K562 (cell line): ENCODE measurements at regions not wholly inside any gene's neighbourhood (a gene's known extent, or its start where the extent isn't known, plus 50 kb on each side); places are given as distances from the start of the nearest gene placed in this dataset.

Experiments used
- ATAC-seq: fragments of 200-7000 bp; cut with Tn5 transposase; 3 replicates; pipeline ENCODE4 v1.9.1; 2020; ENCODE audit warnings: moderate library complexity
- BruUV-seq: library from RNA; stranded (reverse); fragments of 400-500 nt; replicated peaks from 2 replicates; lab custom pipeline; 2021; lab: Mats Ljungman, UMichigan
- CTCF ChIA-PET: fragments of 300-600 bp; formaldehyde crosslinking; extraction: SDS; loops from one replicate; lab custom pipeline; 2021; ENCODE audit warnings: low intra/inter-chr PET ratio; lab: Yijun Ruan, JAX
- POLR2A ChIA-PET: fragments of 300-600, 350-650 bp; sonication (Branson Sonifier 250); formaldehyde crosslinking; extraction: SDS; loops from one replicate; lab custom pipeline; 2021; ENCODE audit warnings: antibody characterized with exemption, inconsistent platforms; lab: Yijun Ruan, JAX
- DNase-seq, 4 experiments: peaks; one replicate each; pipeline versions ENCODE4 v3.0.0 to v3.0.0-alpha.2; 2011 to 2018; ENCODE audit warnings: low spot score in 3 of 4, mixed read lengths in 3 of 4; ENCODE audit errors: extremely low read depth in 1 of 4
- FAIRE-seq: peaks from 2 replicates; lab custom pipeline; 2011; peaks lifted over from hg19 to GRCh38; lab: Jason Lieb, UNC
- H2AFZ ChIP-seq: 2 replicates; pipeline ENCODE4 v1.6.0; 2011; ENCODE audit warnings: low read depth, low read length, control low read depth, inconsistent platforms
- H3K27ac ChIP-seq: fragments of 200-600 bp; 3 replicates; pipeline ENCODE4 v1.8.0; 2011; ENCODE audit warnings: low read depth, mild to moderate bottlenecking, control low read depth, inconsistent platforms, low read length, moderate library complexity, mixed read lengths; ENCODE audit errors: extremely low read depth
- H3K27me3 ChIP-seq, 2 experiments: fragments of 300-600 bp in 1 of 2; 2 replicates in 1 of 2; 3 replicates in 1 of 2; pipeline versions ENCODE4 v1.6.0 to v1.8.0; 2011; ENCODE audit warnings: inconsistent platforms in 2 of 2, low read length in 2 of 2, mild to moderate bottlenecking in 1 of 2, mixed read lengths in 1 of 2, moderate library complexity in 1 of 2; ENCODE audit not compliant: control insufficient read depth in 2 of 2, insufficient read depth in 2 of 2
- H3K36me3 ChIP-seq: fragments of 300-600 bp; 3 replicates; pipeline ENCODE4 v1.8.0; 2011; ENCODE audit warnings: mild to moderate bottlenecking, low read length, inconsistent platforms; ENCODE audit not compliant: control insufficient read depth, insufficient read depth
- H3K4me1 ChIP-seq, 2 experiments: fragments of 200-600 bp in 1 of 2; replicated peaks in 1 of 2; 2 replicates in 1 of 2; 3 replicates in 1 of 2; pipeline versions ENCODE4 v1.5.1 to v1.8.0; 2011; ENCODE audit warnings: inconsistent platforms in 2 of 2, low read length in 2 of 2, mild to moderate bottlenecking in 1 of 2, mixed read lengths in 1 of 2, moderate library complexity in 1 of 2; ENCODE audit not compliant: control insufficient read depth in 2 of 2, insufficient read depth in 2 of 2
- H3K4me2 ChIP-seq: 2 replicates; pipeline ENCODE4 v1.6.1; 2011; ENCODE audit warnings: low read length, control low read depth, inconsistent platforms, mixed read lengths; ENCODE audit not compliant: insufficient read depth
- H3K4me3 ChIP-seq: fragments of 200-600 bp; sonication (generic), shearing (Covaris generic); 2 replicates; pipeline ENCODE4 v1.5.1; 2016; ENCODE audit warnings: control low read depth, inconsistent platforms
- H3K79me2 ChIP-seq: fragments of 200-600 bp; 3 replicates; pipeline ENCODE4 v1.8.0; 2011; ENCODE audit warnings: low read length, inconsistent platforms; ENCODE audit not compliant: control insufficient read depth, insufficient read depth
- H3K9ac ChIP-seq, 2 experiments: 2 replicates each; pipeline versions ENCODE4 v1.6.0 to v1.6.1; 2011; ENCODE audit warnings: low read depth in 2 of 2, low read length in 2 of 2, control low read depth in 1 of 2, inconsistent platforms in 1 of 2, mild to moderate bottlenecking in 1 of 2, mixed read lengths in 1 of 2; ENCODE audit not compliant: insufficient read depth in 1 of 2
- H3K9me1 ChIP-seq: one replicate; pipeline ENCODE4 v1.6.0; 2011; ENCODE audit warnings: inconsistent platforms, mild to moderate bottlenecking, low read length, moderate library complexity; ENCODE audit not compliant: control insufficient read depth, insufficient read depth
- H3K9me3 ChIP-seq: replicated peaks from 2 replicates; pipeline ENCODE4 v1.5.1; 2011; ENCODE audit warnings: low read depth, low read length, inconsistent platforms; ENCODE audit not compliant: control insufficient read depth, insufficient read depth
- H4K20me1 ChIP-seq: replicated peaks from 2 replicates; pipeline ENCODE4 v1.6.1; 2011; ENCODE audit warnings: low read length, inconsistent platforms, mixed read lengths; ENCODE audit not compliant: control insufficient read depth, insufficient read depth
- CREB1 ChIP-seq, 2 experiments: sonication (generic) in 1 of 2; formaldehyde crosslinking in 1 of 2; IDR thresholded peaks; 2 replicates each; pipeline versions ENCODE4 v1.6.1 to v1.8.0; 2012 to 2022; ENCODE audit warnings: inconsistent platforms in 1 of 2, mild to moderate bottlenecking in 1 of 2, missing genetic modification reagents in 1 of 2, moderate library complexity in 1 of 2
- FOXM1 ChIP-seq, 2 experiments: fragments of 450-650 bp in 1 of 2; sonication (generic) in 1 of 2; formaldehyde crosslinking in 1 of 2; IDR thresholded peaks; 2 replicates each; pipeline versions ENCODE4 v1.6.1 to v1.9.0; 2017 to 2022; ENCODE audit warnings: low read depth in 2 of 2, mild to moderate bottlenecking in 2 of 2, missing genetic modification reagents in 1 of 2, moderate library complexity in 1 of 2
- IRF2 ChIP-seq: sonication (generic); formaldehyde crosslinking; IDR thresholded peaks from 2 replicates; pipeline ENCODE4 v1.8.1; 2022; ENCODE audit warnings: mild to moderate bottlenecking, missing genetic modification reagents
- ZBTB8A ChIP-seq: fragments of 450-650 bp; IDR thresholded peaks from 2 replicates; pipeline ENCODE4 v1.6.1; 2018; ENCODE audit warnings: mild to moderate bottlenecking, moderate library complexity; ENCODE audit not compliant: partially characterized antibody
- ZFP30 ChIP-seq: fragments of 250-450 bp; sonication (Bioruptor Pico); IDR thresholded peaks from 2 replicates; pipeline ENCODE4 v1.8.0; 2022; ENCODE audit warnings: moderate library complexity, mild to moderate bottlenecking, inconsistent platforms, borderline replicate concordance
- WGBS: fragments of 100-300 bp; shearing (Covaris generic); methylation state at CpG from one replicate; pipeline ENCODE4 v1.1.6; 2016; ENCODE audit warnings: low coverage, mixed read lengths; ENCODE audit not compliant: insufficient coverage; ENCODE audit errors: missing lambda C conversion rate; 5-methylcytosine and 5-hydroxymethylcytosine counted together
- in situ Hi-C: fragments of 300-500 bp; cut with MboI; formaldehyde crosslinking; loops from 4 replicates; pipeline ENCODE4 v1.15.0; 2018; ENCODE audit warnings: inconsistent platforms, mixed read lengths
- intact Hi-C: fragments of 100-400 bp; cut with micrococcal nuclease; formaldehyde crosslinking; loops from 2 replicates; pipeline ENCODE4 v1.14.2; 2022
- TF ChIP-seq, protein P1 (sequence below): fragments of 450-650 bp; IDR thresholded peaks from 2 replicates; pipeline ENCODE4 v1.7.0; 2016; ENCODE audit warnings: borderline replicate concordance

DNA sequence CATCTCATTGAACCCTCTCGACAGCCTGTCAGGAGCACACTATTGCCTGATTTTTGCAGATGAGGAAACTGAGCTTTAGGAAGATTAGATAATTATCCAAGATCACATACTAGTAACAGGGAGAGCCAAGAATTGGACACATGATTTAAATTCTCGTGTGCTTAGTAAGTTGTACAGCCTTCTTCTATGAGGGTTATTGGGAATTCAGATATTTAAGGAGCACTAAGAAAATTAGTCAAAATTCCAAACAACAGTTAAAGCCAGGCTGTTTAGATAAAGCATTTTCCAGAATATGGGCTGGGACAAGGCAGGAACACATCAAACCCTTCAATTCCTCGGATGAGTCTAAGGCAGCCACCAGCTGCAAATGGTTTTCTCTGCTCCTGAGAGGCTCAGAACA, 148.8 kb downstream of the TMEM30B start:
- no peak for ATAC-seq

More for the DNA sequence above, 148.8 kb downstream of the TMEM30B start:
- H3K9me3 ChIP-seq: no peaks in the 10 kb centered on the region
- no peak overlapping the region for H2AFZ ChIP-seq
- H3K9ac ChIP-seq: no peak overlapping the region
- no peak overlapping the region for H3K27ac ChIP-seq
- peaks cover 0 to 15% of the 10 kb centered on the region in 2 experiments; a peak in 1 of 5 replicates for H3K27me3 ChIP-seq
- in situ Hi-C loops: no loop called here
- TF ChIP-seq ZBTB8A (no peak), ZFP30 (no peak), FOXM1 (IDR thresholded peaks at IDR 0.05; ENCODE audit: low read depth) (no peak), FOXM1 (CRISPR knock-in tag; IDR thresholded peaks at IDR 0.05; ENCODE audit: low read depth) (no peak), IRF2 (CRISPR knock-in tag) (no peak), CREB1 (IDR thresholded peaks at IDR 0.05) (no peak), CREB1 (CRISPR knock-in tag; IDR thresholded peaks at IDR 0.05) (no peak)
- TF ChIP-seq, protein P1, sequence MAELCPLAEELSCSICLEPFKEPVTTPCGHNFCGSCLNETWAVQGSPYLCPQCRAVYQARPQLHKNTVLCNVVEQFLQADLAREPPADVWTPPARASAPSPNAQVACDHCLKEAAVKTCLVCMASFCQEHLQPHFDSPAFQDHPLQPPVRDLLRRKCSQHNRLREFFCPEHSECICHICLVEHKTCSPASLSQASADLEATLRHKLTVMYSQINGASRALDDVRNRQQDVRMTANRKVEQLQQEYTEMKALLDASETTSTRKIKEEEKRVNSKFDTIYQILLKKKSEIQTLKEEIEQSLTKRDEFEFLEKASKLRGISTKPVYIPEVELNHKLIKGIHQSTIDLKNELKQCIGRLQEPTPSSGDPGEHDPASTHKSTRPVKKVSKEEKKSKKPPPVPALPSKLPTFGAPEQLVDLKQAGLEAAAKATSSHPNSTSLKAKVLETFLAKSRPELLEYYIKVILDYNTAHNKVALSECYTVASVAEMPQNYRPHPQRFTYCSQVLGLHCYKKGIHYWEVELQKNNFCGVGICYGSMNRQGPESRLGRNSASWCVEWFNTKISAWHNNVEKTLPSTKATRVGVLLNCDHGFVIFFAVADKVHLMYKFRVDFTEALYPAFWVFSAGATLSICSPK: no peak
- TF ChIP-seq, all 486 proteins: peak for 0
- intact Hi-C loops: no loop called here
- H4K20me1 ChIP-seq: no peaks in the 10 kb centered on the region
- H3K79me2 ChIP-seq: no peaks in the 10 kb centered on the region
- WGBS: 4% methylated on average over 3 of the region's 3 CpGs
- DNase-seq (no peak), FAIRE-seq (no peak)
- H3K4me2 ChIP-seq: no peak overlapping the region
- POLR2A ChIA-PET: no interaction called here
- H3K9me1 ChIP-seq: no peaks in the 10 kb centered on the region
- no peaks in the 10 kb centered on the region for H3K36me3 ChIP-seq
- H3K4me3 ChIP-seq: no peak overlapping the region
- CTCF ChIA-PET: no interaction called here
- H3K4me1 ChIP-seq: no peaks in the 10 kb centered on the region
- BruUV-seq: no TSS peak
